Middle frontal gyrus (tissue), 1 donor: ENCODE measurements at regions not wholly inside any gene's neighbourhood (a gene's known extent, or its start where the extent isn't known, plus 50 kb on each side); places are given as distances from the start of the nearest gene placed in this dataset.

Experiments
- DNase-seq: peaks from one replicate; pipeline ENCODE4 v3.0.0-alpha.2; 2015; ENCODE audit warnings: low spot score; ENCODE audit errors: extremely low spot score

DNA sequence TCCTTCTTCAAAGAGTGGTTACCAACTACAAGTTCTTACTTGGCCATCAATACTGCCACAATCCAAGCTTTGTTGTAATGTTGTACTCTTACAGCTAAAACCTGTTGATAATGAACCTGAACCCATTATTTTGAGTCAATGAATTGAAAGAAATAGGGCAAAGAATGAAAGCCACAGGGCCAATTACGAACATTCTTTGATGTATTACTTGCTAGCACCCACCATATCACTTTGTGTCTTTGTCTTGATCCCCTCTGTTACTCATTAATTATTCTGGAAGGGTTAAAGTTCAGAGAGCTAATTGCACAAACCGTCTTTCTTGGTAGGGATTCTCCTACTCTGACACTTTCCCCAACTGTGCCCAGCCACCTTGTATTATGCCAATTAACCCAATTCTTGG lies 53.2 kb upstream of the TFEC start:
- no peak for DNase-seq

DNA sequence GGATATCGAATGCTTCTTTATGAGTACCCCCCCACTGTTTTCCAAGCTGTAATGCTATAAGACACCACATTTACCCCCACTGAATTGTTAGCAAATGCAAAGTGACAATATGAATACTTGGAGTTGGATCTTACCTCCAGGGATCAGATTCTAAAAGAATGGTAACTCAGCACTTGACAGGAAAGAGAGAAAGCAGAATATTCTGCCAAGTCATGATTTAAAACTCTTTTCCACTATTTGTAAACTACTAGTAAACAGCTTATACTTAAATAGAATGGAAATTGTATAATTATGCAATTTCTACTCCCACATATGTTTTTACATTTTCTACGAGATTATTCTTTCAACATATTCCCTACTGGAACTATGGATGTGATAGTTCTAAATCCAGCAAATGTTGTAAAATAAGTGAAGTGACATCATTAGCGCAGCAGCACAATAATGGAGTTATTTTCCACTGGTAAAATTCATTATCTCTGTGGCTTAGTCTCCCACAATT lies 56.0 kb upstream of the TFEC start:
- DNase-seq: no peak

DNA sequence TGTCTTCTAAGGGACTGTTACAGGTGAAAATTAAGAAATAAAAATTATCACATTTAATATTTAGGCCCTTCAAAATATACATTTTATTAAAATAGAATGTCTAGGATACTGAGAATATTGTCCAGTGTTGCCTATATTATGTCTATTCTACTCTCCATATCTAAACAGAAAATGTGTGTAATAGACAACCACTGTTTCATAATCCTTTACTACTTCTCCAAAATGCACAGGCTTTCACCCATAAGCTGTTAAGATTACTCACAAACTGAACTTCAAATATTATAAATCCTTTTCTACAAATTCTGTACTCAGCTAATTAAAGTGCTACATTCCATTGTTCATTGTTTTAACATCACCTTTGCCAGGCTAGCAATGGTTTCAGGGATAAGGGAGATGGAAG lies 56.7 kb upstream of the TFEC start:
- no peak for DNase-seq

DNA sequence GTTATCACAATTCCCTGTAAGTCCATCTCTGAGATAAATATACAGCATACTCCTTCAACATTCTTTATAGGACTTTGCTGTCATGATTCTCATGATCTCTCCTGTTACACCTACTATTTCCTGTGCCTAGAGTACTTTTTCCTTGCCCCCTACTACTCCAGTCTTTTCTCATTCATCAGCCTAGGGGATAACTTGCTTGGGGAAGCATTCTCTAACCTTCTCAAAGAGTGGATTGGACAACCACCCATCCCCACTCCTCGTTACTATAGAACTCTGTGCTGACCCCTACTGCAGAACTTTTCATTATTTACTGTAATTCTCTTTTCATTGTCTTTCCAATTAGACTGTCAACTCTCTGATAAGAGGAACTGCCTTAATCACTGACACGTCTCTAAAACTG lies 57.4 kb upstream of the TFEC start:
- no peak for DNase-seq

DNA sequence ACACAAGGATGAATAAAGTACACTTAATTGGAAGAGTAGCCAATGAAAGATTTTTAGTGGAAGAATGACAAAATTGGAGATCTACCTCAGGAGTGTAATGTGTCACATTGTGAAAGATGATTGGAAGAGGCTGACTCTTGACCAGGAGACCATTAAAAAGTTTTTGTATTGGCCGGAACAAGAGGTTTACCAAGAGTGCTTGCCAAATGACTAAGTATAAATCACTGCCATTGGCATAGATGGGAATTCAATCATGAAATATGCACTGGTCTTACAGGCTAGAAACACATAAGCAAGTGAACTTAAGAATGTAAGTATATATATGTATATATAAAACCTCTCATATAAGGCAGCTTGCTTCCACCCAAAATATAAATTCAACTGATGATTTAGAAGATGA lies 58.7 kb upstream of the TFEC start:
- DNase-seq: no peak

DNA sequence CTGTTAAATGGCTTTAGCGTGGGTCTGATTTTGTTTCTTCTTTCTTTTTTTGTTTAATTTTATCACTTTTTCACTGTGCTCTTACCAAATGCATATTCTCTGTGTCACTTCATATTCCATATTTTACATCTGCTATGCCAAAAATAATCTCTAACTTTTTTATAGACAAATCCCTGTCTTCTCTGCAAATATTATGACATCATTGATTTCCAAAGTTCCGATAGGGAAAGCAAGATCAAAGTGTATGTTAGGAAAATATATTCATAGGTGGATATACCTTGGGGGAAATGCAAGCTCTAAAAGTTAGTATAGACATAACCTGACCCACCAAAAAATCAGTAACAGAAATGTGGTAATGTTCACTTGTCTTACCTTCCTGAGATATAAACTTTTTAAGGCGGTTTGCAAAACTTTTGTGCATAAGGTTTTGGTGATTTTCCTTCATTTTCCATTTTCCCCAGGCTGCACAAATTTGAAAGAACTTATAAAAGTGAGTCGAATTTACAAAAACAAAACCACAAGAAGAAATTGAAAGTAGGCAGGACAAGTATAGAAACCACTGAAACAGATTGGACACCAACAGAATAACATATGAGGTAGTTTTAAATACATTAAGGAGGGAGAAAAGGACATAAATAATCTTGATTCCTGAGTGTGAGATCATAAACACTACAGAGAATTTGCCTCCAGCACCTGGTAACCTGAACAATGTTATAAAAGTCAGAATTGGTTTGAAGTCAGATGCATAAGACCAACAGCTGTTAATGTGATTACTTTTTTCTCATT lies 63.1 kb upstream of the TFEC start:
- no peak for DNase-seq

DNA sequence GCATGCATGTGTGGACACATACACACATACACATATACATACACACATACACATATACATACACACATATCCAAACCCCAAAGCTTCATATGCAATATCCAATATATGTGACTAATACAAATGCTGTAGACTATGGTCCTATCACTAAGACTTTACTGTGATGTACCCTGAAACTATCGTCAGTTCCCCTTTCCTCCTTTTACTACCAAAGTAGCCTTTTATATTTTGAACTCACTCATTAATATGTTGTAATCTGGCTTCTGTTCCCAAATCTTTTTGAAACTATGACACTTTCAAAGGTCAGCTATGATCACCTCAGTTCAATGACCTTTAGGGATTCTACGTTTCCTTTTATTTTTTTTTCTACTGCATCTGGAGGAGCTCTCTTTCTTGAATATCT lies 64.8 kb upstream of the TFEC start:
- DNase-seq: no peak

DNA sequence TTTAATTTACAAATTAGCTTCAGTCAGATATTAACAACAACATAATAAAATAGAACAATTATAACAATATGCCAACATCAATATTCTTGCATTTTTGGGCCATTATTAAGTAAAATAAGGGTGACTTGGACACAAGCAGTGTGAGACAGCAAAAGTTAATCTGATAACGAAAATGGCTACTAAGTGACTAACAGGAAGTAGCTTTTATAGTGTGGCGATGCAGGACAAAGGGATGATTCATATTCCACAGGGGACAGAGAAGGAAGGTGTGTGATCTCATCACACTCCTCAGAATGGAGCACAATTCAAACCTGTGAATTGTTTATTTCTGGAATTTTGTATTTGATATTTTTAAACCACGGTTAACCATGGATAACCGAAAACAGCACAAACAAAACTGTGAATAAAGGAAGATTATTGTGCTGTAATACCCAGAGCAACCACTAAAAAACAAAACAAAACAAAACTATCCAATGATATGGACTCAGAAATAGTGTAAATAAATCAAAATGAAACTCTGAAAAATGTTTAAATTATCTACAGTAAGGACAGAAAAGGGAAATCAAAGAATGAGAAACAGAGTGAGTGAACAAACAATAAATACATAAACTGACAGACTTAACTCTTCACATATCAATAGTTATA lies 66.9 kb upstream of the TFEC start:
- DNase-seq: no peak

DNA sequence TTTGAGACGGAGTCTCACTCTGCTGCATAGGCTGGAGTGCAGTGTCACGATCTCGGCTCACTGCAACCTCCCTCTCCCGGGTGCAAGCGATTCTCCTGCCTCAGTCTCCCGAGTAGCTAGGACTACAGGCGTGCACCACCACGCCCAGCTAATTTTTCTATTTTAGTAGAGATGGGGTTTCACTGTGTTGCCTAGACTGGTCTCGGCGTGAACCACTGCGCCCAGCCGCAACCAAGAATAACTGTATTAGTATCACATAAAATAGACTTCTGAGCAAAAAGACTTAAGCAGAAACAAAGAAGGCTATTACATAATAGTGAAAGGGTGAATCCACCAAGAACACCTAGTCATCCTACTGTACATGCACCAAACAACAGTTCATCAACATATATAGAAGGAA lies 67.6 kb upstream of the TFEC start:
- no peak for DNase-seq

DNA sequence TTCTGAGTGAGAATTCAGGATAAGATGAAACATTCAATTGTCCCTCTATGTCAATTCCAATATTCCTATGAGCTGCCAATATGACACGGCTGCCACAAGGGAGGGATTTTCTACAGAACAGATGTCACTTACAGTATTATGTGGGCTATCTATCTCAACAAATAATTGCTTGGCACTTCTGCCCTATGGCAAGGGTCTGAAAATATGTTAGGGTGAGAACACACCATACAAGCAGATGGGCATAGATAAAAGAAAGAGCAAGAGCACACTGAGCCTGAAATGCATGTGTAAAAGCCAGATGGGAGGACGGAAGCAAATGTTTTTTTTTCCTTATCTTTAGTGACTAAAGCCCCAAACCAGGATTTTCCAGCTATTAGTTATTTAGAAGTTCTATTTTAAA lies 70.1 kb upstream of the TFEC start:
- DNase-seq: no peak

DNA sequence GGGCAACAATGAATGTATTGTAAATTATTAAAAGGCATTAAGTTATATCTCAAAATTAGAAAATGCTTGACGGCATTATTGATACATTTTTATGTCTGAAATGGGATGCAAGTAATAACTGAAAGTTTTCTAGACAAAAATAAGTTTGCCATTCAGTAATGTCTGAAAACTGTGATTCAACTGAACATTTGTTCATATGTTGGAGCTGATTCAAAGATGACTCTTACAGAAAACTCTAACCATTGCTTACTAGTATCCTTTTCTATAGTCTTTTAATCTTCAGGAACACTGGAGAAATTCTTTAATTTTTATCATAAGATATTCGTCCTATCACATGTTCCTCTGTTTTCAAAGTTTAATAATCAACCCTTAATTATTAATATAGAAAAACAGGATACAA lies 71.1 kb upstream of the TFEC start:
- no peak for DNase-seq

DNA sequence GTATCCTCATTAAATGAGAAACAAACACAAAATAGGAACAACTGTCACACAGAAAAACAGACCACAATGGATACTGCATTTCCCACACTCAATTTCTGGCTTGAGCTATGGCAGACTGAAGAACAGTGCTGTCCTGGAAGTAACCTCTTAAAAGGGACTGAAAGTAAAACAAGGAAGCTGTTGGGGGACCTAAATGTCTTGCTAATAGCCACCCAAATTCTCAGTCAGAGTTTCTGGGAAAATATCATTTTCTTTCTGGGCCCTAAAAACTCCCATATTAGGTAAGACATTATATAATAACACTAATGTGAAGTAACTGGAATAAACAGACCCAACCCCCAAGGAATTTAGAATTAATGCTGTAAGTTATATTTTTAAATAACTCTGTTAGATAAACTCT lies 80.9 kb upstream of the TFEC start:
- no peak for DNase-seq

DNA sequence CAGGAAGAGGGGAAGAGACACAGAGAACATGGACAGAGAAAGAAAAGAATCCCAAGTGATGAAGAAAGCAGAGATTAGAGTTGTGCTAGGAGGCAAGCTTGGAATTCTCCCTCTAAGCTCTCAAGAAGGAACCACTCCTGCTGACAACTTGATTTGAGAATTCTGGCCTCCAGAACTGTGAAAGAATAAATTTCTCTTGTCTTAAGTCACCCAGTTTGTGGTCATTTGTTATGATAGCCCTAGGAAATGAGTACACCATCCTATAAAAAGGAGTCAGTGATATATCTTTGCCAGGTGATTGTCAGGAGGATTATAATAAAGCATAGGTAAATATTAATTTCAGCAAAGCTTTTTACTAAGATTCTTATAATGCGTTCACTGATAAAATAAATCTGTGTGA lies 82.7 kb upstream of the TFEC start:
- no peak for DNase-seq

DNA sequence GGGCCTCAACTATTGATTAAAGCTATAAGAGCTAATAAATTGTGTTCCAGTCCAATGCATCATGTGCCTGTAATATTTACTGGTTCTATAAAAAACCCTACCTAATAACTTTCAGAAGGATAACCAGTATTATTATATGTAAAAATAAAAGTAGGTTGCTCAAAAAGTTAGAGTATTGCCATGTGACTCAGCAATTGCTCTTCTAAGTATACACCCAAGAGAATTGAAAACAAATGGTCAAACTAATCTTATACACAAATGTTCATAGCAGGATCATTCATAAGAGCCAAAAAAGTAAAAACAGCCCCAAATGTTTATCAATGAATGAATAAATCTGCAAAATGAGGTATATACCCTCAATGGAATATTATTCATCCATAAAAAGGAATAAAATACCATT lies 89.5 kb upstream of the TES start:
- DNase-seq: no peak

DNA sequence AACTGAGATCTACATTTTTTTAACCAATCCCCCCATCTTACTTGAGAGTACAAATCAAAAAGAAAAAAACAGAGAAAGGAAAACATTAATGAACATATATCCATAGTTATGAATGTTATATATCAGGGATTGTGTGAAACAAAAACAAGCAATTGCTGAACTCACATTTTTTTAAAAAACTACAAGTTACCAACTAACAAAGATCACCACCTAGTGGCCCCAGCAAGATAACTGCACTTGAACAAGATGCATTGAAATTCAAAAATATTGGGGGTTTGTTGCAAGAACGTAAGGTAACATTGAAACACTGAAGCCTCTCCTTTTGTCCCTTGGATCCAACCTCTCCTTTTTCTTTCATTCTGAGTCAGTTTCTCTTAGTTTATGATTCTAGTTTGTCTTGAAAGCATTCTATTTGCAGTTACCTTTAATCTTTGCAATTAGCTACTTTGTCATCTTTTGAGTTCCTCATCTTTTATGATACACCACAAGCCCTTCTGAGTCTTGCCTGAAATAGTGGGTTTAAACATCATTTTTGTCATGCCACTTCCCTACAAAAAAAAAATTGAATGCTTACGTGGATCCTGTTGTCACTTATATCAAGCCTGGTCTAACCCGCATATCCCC lies 87.3 kb upstream of the TES start:
- peak; percentile 7 for DNase-seq

DNA sequence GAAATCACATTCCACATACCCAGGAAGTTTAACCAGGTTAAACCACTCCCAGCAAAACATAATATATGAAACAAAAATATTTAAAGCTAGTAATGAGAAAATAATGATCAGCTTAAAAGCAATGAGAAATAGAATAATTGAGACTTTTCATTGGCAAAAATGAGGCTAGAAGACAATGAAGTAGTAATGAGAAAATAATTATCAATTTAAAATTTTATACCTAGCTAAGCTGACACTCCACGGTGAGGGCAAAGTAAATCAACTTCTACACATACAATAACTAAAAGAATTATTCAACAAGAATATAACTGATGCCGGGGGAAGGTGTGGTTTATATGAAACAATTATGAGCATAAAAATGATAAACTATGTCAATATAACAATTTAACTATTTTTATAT lies 82.2 kb upstream of the TES start:
- no peak for DNase-seq

DNA sequence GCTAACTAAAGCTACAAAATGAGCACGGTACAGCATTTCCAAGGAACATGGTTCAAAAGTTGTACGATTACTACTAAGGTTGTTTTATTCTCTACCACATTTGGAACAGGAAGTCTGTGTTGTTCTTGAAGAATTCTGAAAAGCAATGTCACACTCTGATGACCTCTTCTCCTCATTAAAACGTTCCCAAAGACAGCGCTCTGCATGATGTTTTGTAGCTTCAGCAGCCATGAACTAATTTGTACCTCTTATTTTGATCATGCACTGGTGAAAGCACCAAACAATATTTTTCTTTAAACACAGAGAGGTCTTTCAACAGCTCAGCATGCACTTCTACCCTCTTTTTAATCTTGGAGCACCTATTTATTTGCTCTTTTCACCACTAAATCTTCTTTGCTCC lies 75.0 kb upstream of the TES start:
- no peak for DNase-seq

DNA sequence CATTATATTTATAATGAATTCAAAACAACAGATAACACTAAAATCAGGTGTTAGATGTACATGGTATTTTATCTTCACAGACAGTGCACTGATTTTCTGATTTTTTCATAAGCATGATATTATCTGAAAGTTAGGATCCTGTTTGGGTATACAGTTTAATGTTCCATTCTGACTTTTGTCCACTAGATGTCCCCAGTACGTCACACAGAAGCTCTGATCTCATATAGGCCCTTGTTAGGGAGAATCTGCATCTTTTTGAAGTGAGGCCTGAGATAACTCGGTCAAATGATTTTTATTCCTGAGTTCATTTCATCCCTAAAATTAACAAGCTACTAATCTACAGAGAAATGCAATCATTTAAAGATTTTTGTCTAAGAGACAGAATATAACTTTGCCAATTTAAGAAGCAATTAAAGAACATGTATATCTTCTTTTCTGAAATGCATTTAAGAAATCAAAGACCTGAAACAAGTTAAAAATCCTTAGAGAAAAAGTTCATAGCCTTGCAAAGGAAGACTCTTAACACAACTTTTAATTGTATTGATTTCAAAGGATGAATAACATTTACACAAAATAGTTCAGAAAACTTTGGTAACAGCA lies 72.0 kb upstream of the TES start:
- peak; percentile 55 for DNase-seq

DNA sequence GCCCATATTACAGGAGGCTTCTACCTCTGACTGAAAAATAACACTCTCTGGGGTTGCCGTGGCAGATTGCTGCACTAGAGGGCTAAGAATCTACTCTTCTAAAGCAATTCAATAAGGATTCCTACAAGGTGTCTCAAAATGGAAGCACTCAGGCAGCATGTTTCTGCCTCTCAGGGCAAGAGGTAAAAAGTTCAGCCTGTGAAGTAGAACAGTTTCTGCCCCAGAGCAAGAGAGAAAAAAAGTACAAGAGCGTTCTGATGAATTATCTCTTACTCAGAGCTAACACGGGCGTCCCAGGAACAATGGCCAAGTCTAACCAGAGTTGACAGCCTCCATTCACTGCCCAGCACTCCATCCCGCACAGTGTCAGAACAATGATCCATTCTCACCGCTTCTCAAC lies 71.3 kb upstream of the TES start:
- DNase-seq: peak; percentile 27

DNA sequence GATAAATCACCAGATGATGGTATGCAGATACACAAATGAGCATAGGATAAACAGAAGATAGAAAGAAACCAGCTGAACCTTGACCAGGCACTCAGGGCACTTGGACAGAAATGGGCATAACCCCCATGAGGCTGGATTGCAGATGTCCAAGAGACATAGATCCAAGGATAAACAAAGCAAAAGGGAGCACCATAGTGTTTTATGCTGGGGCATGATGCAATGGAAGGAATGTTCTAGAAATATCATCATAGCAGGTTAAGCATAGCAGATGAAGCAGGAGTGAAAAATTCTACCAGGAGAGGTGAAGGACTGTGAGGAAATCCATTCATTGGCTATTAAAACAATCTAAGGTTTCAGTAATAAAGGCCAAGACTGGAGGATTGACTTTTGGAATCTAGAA lies 70.5 kb upstream of the TES start:
- DNase-seq: no peak

DNA sequence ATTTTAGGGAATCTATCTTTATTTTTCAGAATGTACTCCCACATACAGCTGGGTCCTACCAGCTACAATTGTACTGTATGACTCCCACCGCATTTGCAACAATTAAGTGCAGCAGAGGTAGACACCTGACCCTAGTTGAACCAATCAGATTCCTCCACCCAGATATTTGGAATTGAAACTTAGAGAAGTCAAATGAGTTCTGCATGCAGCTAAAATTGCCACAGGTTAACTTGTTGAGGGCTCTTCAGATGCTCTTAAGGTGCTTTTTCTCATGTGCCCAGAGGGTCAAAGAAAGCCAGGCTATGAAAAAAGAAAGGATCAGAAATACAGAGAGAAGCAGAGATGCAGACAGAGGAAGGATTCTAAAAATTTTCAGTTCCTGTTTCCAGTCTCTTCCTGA lies 68.0 kb upstream of the TES start:
- DNase-seq: no peak

DNA sequence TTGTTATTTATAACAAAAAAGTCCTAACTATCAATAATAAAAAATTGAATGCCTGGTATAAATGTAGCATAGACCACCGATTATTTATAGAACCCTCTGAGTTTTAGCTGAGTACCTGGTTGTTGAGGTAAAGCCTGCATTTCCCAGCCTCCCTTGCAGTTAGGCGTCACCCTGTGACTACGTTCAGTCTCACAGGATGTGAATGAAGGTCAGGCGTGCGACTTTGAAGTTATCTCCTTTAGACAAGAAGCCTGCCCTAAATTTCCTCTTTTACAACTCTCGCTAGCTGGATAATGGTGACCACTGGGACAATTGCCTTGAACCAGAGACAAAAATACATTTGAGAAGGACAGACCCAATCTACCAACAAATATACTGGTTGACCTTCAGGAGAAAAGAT lies 67.5 kb upstream of the TES start:
- DNase-seq: no peak
